NT2/D1 (cell line): ENCODE measurements at regions not wholly inside any gene's neighbourhood (a gene's known extent, or its start where the extent isn't known, plus 50 kb on each side); places are given as distances from the start of the nearest gene placed in this dataset.

ENCODE experiments used
- YY1 ChIP-seq: IDR thresholded peaks from 2 replicates; pipeline ENCODE4 v1.6.1; 2011; ENCODE audit not compliant: insufficient read length, insufficient read depth
- ZNF274 ChIP-seq: IDR thresholded peaks from 2 replicates; pipeline ENCODE4 v1.6.1; 2011; ENCODE audit warnings: mild to moderate bottlenecking, low read depth, low read length

- TF ChIP-seq ZNF274 (no peak), YY1 (no peak)
These were observed 285.3 kb upstream of the KLF14 start for GRCh38 chr7:131019351-131019750.
